H4 (cell line): ENCODE measurements at regions not wholly inside any gene's neighbourhood (a gene's known extent, or its start where the extent isn't known, plus 50 kb on each side); places are given as distances from the start of the nearest gene placed in this dataset.
A peak's percentile ranks its signal among the peaks of the same experiment; 100 is the strongest.
"Not testable (repeated sequence)": the region's sequence is repeated elsewhere in the genome, so short reads cannot be mapped to it uniquely, and the experiment has no call there.

ENCODE experiments used
- DNase-seq: peaks from one replicate; pipeline ENCODE4 v3.0.0-alpha.2; 2015; ENCODE audit warnings: low spot score

DNA sequence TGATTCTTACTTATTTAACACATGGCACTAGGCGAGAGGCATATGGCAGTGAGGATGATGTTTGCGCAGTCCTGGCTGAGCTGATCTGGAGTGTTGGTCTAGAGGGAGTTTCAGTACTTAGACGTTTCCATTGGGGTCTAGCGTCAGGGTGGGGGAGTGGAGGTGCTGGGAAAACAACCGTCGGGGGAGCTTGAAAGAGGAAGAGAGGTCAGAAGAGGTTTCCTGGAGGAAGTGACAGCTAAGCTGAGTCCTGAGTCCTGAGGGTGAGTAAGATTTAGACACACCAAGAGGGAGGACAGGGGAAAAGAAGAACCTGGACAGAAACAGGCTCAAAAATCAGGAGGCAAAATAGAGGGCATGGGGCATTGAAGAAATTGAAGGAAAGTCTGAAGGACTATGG, 81.4 kb downstream of the ALOX5AP start:
- DNase-seq = no peak

DNA sequence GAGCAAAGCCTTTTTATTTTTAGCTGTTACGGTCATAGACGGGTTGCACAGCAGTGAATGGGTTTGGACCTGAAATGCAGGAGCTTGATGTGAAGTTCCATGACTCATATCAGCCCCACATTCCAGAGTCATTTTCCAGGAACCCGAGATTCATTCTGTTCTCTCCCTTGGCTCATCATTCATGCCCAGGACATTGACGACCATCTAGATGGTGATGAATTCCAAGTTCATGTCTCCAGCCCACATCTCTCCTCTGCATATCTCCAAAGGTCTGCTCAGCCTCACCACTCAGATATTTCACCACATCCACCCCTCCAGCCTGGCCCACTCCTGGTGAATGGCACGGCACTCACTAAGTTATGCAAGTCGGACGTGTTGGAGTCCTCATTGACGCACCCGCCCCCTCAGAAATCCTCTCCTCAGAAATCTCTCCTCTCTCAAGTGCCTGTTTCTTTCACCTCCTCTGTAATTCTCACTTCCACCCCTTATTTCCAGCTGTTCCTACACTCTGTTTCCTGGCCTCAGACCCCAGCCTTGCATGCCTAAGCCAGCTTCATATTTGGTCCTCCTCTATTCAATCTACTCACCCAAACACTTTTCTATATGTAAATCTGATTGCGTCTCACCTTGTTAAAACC, 83.1 kb downstream of the ALOX5AP start:
- DNase-seq = no peak

DNA sequence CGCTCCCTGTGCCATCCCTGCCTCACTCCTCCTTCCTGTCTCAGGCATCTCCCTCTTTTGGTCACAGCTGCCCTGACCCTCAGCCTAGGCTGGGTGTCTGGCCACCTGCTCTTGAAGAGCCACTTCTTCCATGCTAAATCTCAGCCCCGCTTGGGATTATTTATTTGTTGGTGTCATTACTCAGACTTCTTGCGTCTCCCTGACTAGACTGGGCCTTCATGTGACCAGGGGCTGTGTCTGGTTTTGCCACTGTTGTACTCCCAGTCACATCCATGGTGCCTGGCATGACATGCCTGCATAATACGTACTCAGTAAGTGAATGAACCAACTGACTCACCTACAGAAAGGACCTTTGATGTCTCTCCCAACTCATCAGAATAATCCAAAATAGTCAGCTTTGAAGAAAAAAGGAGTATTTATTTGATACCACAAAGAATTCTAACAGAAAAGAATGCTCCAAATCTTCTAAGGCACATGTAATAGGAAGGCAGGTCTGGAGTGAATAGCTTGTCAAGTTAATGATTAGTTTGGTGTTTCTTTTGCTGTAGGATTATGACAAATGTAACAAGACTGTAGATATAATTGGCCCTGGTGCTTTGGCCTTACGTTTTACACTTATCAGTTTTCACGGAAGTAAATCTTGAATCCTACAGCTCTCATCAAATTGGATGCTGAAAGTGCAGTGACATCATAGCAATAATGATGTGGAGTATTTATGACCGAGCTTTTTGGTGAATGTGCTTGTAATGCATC, 84.0 kb downstream of the ALOX5AP start:
- DNase-seq = no peak

DNA sequence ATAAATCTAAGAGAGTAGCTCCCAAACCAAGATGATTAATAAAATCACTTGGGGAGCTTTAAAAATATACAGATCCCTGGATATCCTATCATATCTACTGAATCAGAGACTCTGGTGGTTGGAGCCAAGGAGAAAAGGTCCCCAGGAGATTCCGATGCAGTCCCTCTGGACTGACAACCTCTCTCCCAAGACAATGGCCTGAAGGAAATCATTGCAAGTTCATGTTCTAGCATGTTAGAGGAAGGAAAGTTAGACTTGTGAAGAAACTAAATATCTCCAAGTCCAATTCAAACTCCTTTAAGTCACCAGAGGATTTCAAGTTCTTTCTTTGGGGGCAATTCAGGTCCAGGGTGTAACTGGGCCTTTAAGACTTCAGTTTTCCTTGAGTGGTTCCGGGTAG, 84.7 kb upstream of the MEDAG start:
- no peak for DNase-seq

DNA sequence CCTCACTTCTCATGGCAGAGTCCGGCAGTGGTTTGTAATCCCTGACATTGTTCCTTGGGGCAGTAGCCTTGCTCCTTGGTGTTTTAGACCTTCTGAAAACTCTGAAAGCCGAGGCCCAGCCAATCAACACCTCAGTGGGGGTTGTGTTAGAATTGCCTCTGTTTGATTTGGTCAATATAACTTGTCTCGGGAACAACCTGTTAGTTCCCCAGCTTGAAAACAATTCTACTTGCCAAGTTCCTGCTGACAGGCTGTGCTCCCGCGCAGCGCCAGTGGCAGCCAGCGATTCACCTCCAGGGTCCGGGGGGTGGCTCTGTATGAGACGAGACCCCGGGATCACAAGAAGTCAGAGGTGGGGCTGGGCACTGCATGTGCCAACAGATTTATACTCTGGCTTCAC, 81.4 kb upstream of the MEDAG start:
- DNase-seq = no peak

DNA sequence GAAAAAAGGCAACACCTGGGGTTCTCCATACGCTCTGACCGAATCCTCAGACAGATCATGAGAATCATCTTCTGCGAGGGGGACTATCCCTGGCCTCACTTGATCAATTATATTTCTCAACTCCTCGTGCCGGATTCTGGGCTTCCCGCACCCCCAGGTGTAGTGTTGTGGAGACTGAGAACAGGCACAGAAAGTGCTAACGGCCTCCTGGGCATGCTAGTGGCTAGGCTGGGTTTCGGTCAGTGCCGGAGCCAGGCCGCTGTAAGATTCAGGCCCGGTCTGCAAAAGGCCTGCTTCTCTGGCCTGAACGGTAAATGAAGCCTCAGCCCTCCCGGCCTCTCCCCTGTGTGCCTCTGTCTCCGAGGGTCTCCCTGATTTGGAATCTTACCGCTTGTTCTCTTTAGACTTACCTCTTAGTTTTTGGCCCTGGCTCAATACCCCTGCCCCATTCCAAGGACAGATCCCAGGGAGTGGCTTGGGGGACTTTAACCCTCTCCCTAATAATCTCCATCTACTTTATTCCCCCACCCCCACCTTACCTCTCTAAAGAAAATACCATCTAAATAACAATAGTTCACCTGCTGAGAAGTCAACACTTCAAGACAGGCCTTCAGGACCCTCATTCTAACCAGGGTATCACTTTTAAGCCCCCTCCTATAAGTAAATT, 79.0 kb upstream of the MEDAG start:
- no peak for DNase-seq

DNA sequence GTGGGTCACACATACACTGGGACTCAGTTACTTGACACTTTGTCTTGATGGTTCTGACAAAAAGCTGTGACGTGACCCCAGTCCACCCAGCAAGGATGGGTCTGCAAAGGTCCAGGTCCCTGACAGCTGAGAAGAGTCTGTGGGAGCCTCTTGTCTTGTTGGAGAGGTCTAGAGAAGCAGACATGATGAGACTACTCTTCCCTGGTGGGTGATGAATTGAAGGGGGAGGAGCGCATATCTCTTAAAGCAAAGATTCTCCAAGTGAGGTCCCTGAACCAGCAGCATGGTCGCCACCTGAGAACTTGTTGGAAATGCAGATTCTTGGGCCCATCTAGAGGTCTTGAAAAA, 78.5 kb upstream of the MEDAG start:
- DNase-seq = no peak

DNA sequence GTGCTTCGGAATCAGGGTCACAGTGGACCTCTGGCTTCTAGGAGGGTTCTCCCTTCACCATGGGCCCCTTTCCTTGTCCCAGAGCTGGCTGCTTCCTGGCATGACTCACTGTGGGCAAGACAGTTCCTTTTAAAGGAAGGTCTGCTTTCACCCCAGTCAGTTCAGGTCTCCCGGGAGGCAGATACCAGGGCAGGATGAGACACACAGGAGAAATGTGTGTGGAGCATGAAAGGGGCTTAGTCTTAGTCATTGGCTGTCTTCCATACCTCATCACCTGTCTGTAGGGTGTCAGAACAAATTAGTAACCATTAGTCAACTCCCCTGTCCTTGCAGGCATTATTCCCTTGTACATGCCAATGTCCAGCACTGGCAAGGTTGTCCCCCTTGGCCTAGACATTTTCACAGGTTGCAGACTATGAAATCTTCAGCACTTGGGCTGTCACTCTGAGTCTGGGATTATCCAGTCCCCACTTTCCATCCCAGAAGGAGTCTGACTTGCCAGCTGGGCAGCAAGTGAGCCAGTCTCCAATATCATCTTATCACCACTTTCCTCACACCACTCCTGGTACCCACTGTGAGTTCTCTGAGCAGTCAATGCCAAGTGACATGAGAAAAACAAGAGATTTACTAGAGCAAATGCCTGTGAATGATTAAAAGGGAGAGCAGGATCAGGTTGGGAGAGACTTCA, 76.8 kb upstream of the MEDAG start:
- DNase-seq = no peak

DNA sequence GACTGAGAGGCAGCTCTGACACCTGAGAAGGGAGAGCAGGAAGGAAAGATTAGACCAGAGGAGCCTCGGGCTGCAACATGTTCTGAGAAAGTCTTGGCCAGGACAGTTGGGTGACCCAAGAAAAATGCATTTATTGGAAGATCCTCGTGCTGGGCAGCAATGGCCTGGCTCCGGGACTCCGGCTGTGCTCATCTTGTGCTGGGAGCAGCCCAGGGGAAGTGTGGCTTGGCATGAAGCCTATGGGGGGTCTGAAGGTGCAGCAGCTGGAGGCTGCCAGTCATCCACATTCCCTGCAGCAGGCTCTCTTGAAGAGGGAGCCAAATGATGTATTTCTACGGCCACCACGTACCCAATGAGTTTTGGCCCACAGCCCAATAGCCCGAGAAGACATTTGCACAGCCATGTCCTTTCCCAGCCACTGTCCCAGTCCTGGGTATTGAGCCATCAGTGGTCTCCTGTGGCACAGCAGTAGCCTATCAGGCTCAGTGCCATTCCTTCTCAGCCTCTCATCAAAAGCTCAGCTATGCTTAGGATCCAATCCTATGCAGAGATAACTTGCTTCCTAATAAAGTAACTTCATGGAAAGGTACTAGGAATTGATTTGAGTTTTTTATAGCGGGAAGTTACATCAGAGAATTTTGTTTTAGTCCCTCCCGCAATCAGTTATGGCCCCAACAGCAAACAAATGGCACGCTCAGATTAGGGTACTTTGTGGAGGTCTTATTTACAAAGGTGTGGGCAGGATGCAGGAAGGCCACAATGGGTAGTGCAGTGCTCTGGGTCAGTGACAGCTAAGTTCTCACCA, 76.0 kb upstream of the MEDAG start:
- DNase-seq = no peak

DNA sequence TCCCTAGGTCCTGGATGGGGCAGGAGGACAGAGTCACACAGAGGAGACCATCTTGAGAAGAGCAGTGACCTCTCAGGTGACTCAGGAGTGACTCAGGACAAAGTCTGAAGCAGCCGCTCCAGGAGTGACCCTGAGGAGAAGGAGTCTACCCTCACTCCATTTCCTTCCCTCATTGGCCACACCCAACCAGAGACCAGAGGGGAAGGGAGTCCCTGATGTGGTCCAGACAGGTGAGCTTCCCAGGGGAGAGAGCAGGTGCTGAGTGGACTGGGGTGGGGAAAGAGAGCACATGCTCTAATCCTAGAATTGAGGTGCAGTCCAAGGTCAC, 75.5 kb upstream of the MEDAG start:
- DNase-seq = no peak

DNA sequence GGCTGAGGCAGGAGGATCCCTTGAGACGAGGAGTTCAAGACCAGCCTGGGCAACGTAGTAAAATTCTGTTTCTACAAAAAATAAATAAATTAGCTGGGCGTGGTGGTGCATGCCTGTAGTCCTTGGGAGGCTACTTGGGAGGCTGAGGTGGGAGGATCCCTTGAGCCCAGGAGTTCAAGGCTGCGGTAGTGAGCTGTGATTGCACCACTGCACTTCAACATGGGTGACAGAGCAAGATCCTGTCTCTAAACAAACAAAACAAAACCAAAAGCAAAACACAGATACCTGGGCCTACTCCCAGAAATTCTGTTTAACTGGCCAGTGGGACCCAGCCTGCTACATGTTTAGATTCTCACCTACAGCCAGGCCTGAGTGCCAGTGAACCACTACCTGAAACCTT, 74.6 kb upstream of the MEDAG start:
- DNase-seq = peak; percentile 41

DNA sequence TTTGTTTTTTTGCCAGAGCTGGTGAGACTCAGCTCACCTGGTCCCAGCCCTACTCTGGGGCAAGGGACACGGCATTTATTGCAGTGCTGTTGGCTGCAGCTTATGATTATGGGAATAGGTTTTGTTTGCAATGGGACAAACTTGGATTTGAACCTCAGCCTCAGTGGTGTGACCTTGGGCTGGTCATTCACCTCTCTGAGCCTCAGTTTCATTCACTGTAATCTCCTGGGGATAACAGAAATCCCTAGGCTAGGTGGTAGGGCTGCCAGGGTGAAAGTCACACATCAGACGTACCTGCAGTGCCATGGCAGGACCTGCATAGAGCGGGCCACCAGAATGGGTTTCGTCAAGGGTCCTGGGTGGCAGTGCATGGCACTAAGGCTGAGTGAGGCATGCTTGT, 73.7 kb upstream of the MEDAG start:
- DNase-seq = no peak

DNA sequence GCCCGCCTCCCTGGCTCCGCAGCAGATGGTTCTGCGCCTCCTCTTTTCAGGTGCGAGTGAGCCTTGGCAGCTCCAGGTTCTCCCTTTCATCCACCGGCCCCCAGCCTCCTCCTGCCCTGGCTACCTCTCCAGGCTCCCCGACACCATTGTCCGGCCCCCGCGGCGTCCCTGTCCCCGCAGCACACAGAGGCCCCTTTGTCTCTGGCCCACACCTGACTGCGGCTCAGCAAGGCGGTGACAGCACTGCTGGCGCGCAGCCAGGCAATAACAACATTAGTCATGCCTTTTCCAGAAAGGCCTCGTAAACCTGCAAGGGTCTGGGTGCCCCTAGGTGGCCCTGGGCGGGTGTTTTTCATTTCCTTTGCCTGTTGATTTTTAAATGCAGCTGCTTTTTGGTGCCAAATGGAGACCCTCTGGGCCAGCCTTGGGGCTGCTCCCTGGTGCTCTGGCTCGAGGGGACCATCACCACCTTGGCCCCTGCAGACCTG, 73.2 kb upstream of the MEDAG start:
- peak; percentile 87 for DNase-seq

DNA sequence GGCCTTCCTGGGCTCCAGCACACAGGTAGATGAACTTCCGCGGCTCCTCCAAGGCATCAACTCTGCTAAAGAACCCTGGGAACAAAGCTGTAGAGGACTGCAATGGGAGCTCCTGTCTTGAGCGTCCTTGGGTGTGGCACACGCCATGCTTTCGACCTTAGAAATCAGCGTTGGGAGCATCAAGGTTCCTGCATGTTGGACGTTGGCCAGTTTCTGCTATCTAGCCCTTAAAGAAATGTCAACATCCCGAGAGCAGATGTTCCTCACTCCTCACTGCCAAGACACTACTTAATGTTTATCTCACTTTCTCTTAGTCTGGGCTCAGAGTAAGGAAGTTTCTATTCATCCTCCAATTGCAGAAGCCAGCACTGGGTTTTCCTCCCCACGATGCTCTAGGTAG, 70.6 kb upstream of the MEDAG start:
- no peak for DNase-seq

DNA sequence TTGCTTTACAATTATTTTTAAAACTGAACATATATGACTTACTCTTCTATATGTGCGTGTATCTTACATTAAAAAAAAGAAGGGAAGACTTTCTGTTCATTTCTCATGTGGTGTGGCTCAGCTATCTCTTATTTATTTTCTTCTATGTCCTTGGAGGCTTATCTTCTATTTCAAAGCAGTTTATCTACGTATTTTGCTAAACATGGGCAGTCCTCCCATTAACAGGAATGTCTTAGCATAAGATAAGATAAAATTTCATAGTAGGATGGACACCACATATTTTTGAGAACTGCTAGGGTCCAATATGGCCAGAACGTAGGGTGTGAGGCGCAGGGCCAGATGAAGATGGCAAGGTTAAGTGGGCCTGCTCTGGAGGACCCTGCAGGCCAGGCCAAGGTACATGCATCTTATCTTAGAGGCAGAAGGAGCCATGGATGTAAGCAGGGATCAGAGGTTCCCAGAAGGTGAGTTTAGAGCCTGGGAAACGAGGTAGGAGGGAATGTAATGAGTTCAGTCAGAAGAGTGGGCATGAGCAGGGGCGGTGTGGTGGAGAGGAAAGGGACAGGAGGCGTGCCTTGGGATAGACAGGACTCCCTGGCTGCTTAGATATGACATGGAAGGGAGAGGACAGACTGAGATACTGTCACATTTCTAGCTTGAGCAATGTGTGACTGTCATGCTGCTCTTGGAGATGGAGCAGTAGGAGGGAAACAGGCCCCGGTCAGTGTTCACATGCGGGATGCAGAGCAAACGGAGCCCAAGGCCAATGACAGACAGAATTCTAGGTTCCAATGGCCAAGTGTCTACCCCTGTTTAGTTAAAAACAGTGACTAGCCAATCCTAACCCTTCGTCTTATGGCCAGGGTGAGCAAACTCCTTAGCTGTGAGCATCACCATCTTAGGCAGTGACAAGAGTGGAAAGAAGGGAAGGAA, 68.6 kb upstream of the MEDAG start:
- no peak for DNase-seq

DNA sequence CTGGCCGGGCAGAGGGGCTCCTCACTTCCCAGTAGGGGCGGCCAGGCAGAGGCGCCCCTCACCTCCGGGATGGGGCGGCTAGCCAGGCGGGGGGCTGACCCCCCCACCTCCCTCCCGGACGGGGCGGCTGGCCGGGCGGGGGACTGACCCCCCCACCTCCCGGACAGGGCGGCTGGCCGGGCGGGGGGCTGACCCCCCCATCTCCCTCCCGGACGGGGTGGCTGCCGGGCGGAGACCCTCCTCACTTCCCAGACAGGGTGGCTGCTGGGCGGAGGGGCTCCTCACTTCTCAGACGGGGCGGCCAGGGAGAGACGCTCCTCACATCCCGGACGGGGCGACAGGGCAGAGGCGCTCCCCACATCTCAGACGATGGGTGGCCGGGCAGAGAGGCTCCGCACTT, 66.4 kb upstream of the MEDAG start:
- not testable (repeated sequence) for DNase-seq

DNA sequence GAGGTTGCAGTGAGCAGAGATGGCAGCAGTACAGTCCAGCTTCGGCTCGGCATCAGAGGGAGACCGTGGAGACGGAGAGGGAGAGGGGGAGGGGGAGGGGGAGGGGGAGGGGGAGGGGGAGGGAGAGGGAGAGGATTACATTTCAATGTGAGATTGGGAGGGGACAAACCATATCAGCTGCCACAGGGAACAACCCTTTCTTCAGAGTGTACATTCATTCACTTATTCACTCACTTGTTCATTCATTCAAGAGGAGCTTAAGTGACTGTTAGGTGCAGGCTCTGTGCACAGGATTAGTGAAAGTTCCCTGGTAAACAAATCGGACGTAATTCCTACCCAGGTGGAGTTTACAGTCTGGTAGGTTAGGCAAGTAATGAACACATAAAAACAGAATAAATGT, 65.6 kb upstream of the MEDAG start:
- no peak for DNase-seq

DNA sequence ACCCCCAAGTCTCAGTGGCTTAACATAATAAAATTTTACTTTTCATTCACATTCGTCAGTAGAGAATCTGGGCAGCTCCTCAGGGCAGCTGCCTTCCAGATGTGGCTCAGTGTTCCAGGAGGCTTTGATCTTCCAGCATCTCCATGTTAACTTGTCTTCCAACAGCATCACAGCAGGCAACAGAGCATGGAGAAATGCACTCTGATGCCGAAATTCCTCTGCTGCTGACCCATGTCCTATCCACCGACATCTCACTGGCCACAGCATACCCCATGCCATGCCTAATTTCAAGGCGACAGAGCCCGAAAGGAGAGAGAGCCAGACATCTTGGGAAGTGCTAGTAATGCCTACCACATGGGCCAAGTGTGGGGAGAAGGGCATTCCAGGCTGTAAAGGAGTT, 64.9 kb upstream of the MEDAG start:
- DNase-seq = no peak

DNA sequence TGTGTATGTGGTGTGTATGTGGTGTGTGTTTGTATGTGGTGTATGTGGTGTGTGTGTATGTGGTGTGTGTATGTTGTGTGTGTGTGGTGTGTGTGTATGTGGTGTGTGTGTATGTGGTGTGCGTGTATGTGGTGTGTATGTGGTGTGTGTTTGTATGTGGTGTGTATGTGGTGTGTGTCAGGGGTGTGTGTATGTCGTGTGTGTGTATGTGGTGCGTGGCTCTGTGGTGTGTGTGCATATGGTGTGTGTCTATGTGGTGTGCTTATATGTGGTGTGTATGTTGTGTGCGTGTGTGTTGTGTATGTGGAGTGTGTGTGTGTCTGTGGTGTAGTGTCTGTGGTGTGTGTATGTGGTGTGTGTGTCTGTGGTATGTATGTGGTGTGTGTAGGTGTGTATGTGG, 62.5 kb upstream of the MEDAG start:
- no peak for DNase-seq

DNA sequence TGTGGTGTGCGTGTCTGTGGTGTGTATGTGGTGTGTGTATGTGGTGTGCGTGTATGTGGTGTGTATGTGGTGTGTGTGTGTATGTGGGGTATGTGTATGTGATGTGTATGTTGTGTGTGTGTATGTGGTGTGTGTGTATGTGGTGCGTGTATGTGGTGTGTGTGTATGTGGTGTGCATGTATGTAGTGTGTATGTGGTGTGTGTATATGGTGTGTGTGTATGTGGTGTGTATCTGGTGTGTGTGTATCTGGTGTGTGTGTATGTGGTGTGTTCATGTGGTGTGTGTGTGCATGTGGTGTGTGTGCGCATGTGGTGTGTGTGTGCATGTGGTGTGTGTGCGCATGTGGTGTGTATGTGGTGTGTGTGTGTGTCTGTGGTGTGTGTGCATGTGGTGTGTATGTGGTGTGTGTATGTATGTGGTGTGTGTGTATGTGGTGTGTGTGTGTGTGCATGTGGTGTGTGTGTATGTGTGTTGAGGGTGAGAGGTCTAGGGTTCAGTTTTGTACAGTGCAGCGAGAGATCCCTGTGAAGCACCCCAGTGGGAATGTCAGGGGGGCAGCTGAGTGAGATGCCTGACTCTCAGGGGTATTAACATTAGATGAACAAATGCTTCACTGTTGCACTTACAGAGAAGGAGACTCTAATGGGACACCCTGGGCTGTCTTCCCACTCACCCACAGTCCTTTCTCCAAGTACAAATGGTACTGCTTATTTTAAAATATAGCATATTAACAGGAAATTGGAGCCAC, 61.3 kb upstream of the MEDAG start:
- no peak for DNase-seq
